IMR-90 (cell line): ENCODE measurements at regions not wholly inside any gene's neighbourhood (a gene's known extent, or its start where the extent isn't known, plus 50 kb on each side); places are given as distances from the start of the nearest gene placed in this dataset.

Source experiments
- ATAC-seq: fragments of 200-7000 bp; cut with Tn5 transposase; 2 replicates; pipeline ENCODE4 v1.9.1; 2020; ENCODE audit warnings: low read depth, mild to moderate bottlenecking, moderate library complexity
- BruUV-seq: library from RNA; stranded (reverse); fragments of 400-500 nt; replicated peaks from 2 replicates; lab custom pipeline; 2021; lab: Mats Ljungman, UMichigan
- CTCF ChIA-PET: fragments of 300-600 bp; formaldehyde crosslinking; extraction: SDS; loops from one replicate; lab custom pipeline; 2021; ENCODE audit warnings: antibody characterized with exemption; lab: Yijun Ruan, JAX
- POLR2A ChIA-PET: fragments of 300-600 bp; sonication (Branson Sonifier 250); formaldehyde crosslinking; loops from one replicate; lab custom pipeline; 2022; ENCODE audit warnings: antibody characterized with exemption; ENCODE audit not compliant: unreplicated experiment; lab: Charles Lee
- DNase-seq: peaks from one replicate; pipeline ENCODE4 v3.0.0; 2013
- H2AFZ ChIP-seq: replicated peaks from 2 replicates; pipeline ENCODE3; 2013; ENCODE audit warnings: low read length, mild to moderate bottlenecking; ENCODE audit not compliant: poor library complexity
- H2AK5ac ChIP-seq: 2 replicates; pipeline ENCODE4 v1.6.1; 2013; ENCODE audit warnings: low read depth, low read length, inconsistent platforms
- H2AK9ac ChIP-seq: replicated peaks from 2 replicates; pipeline ENCODE3; 2013; ENCODE audit warnings: mild to moderate bottlenecking, low read depth, low read length, moderate library complexity; ENCODE audit not compliant: poor library complexity
- H2BK120ac ChIP-seq: 2 replicates; pipeline ENCODE4 v1.6.1; 2013; ENCODE audit warnings: low read depth, low read length, inconsistent platforms
- H2BK15ac ChIP-seq: 3 replicates; pipeline ENCODE4 v1.6.1; 2013; ENCODE audit warnings: low read depth, low read length, inconsistent platforms
- H2BK20ac ChIP-seq: 2 replicates; pipeline ENCODE4 v1.6.1; 2013; ENCODE audit warnings: low read depth, mild to moderate bottlenecking, inconsistent platforms, low read length, moderate library complexity
- H2BK5ac ChIP-seq: 2 replicates; pipeline ENCODE4 v1.6.1; 2013; ENCODE audit warnings: mild to moderate bottlenecking, low read depth, low read length, inconsistent platforms; ENCODE audit not compliant: poor library complexity, severe bottlenecking
- H3K14ac ChIP-seq: replicated peaks from 2 replicates; pipeline ENCODE4 v1.6.1; 2013; ENCODE audit warnings: low read depth, low read length, inconsistent platforms
- H3K18ac ChIP-seq: 2 replicates; pipeline ENCODE4 v1.6.1; 2013; ENCODE audit warnings: low read depth, low read length, control low read depth
- H3K23ac ChIP-seq: 2 replicates; pipeline ENCODE4 v1.6.1; 2013; ENCODE audit warnings: low read depth, low read length, inconsistent platforms
- H3K27ac ChIP-seq: 2 replicates; pipeline ENCODE4 v1.5.1; 2013; ENCODE audit warnings: mild to moderate bottlenecking, control low read depth, low read length; ENCODE audit not compliant: insufficient read depth
- H3K27me3 ChIP-seq: 2 replicates; pipeline ENCODE4 v1.6.1; 2013; ENCODE audit warnings: low read length; ENCODE audit not compliant: control insufficient read depth, insufficient read depth
- H3K36me3 ChIP-seq: 2 replicates; pipeline ENCODE4 v1.6.1; 2013; ENCODE audit warnings: low read length, mixed read lengths; ENCODE audit not compliant: control insufficient read depth, insufficient read depth
- H3K4ac ChIP-seq: 2 replicates; pipeline ENCODE4 v1.6.1; 2013; ENCODE audit warnings: low read depth, low read length, inconsistent platforms
- H3K4me1 ChIP-seq: 2 replicates; pipeline ENCODE4 v1.6.1; 2013; ENCODE audit warnings: low read length, mixed read lengths; ENCODE audit not compliant: control insufficient read depth, insufficient read depth
- H3K4me2 ChIP-seq: 2 replicates; pipeline ENCODE4 v1.6.1; 2013; ENCODE audit warnings: low read depth, mild to moderate bottlenecking, control low read depth, low read length, moderate library complexity
- H3K4me3 ChIP-seq: 2 replicates; pipeline ENCODE4 v1.5.1; 2013; ENCODE audit warnings: low read depth, mild to moderate bottlenecking, control low read depth, low read length, moderate library complexity; ENCODE audit not compliant: insufficient read depth
- H3K56ac ChIP-seq: 2 replicates; pipeline ENCODE4 v1.6.1; 2013; ENCODE audit warnings: low read length, inconsistent platforms; ENCODE audit not compliant: insufficient read depth; ENCODE audit errors: extremely low read depth
- H3K79me1 ChIP-seq, 2 experiments: 2 replicates each; pipeline ENCODE4 v1.6.1; 2013; ENCODE audit warnings: low read length in 2 of 2, inconsistent platforms in 1 of 2, low read depth in 1 of 2
- H3K9ac ChIP-seq: 2 replicates; pipeline ENCODE4 v1.6.1; 2013; ENCODE audit warnings: low read depth, low read length, control low read depth
- H3K9me1 ChIP-seq: 2 replicates; pipeline ENCODE4 v1.6.1; 2013; ENCODE audit warnings: low read length, inconsistent platforms; ENCODE audit not compliant: insufficient read depth
- H3K9me3 ChIP-seq: 2 replicates; pipeline ENCODE4 v1.6.1; 2013; ENCODE audit warnings: low read length; ENCODE audit not compliant: control insufficient read depth, insufficient read depth
- H4K20me1 ChIP-seq: 2 replicates; pipeline ENCODE4 v1.6.1; 2013; ENCODE audit warnings: low read length, inconsistent platforms; ENCODE audit not compliant: insufficient read depth
- H4K5ac ChIP-seq: 2 replicates; pipeline ENCODE4 v1.6.1; 2013; ENCODE audit warnings: mild to moderate bottlenecking, low read depth, low read length, control low read depth
- H4K8ac ChIP-seq, 2 experiments: 2 replicates each; pipeline ENCODE4 v1.6.1; 2013; ENCODE audit warnings: low read depth in 2 of 2, low read length in 2 of 2, control low read depth in 1 of 2, inconsistent platforms in 1 of 2
- H4K91ac ChIP-seq: 2 replicates; pipeline ENCODE4 v1.6.1; 2013; ENCODE audit warnings: low read depth, low read length, inconsistent platforms; ENCODE audit not compliant: insufficient read depth
- BHLHE40 ChIP-seq: fragments of 150-350 bp; IDR thresholded peaks from 2 replicates; pipeline ENCODE4 v1.6.1; 2016; ENCODE audit warnings: mild to moderate bottlenecking, low read depth, low read length
- CHD1 ChIP-seq: IDR thresholded peaks from 2 replicates; pipeline ENCODE4 v1.6.1; 2012; ENCODE audit warnings: low read depth, low read length, improper control_type of control experiment
- CTCF ChIP-seq: conservative IDR thresholded peaks from 2 replicates; pipeline ENCODE4 v1.5.1; 2012; ENCODE audit warnings: mild to moderate bottlenecking, low read depth, low read length, improper control_type of control experiment
- ELK1 ChIP-seq: fragments of 150-350 bp; IDR thresholded peaks from 2 replicates; pipeline ENCODE4 v1.6.1; 2016; ENCODE audit warnings: low read depth, mild to moderate bottlenecking, low read length, moderate library complexity, borderline replicate concordance
- MAFK ChIP-seq: IDR thresholded peaks from 2 replicates; pipeline ENCODE4 v1.6.1; 2012; ENCODE audit warnings: low read depth, low read length, improper control_type of control experiment
- MAZ ChIP-seq: IDR thresholded peaks from 2 replicates; pipeline ENCODE4 v1.6.1; 2012; ENCODE audit warnings: low read depth, mild to moderate bottlenecking, low read length, improper control_type of control experiment, moderate library complexity, borderline replicate concordance
- MXI1 ChIP-seq: IDR thresholded peaks from 2 replicates; pipeline ENCODE4 v1.6.1; 2012; ENCODE audit warnings: low read depth, mild to moderate bottlenecking, low read length, moderate library complexity, borderline replicate concordance
- NFE2L2 ChIP-seq: fragments of 150-350 bp; IDR thresholded peaks from 2 replicates; pipeline ENCODE4 v1.6.1; 2016; ENCODE audit warnings: low read depth, mild to moderate bottlenecking, low read length
- POLR2A ChIP-seq: IDR thresholded peaks from 2 replicates; pipeline ENCODE4 v1.6.1; 2012; ENCODE audit warnings: mild to moderate bottlenecking, low read depth, low read length
- RAD21 ChIP-seq: IDR thresholded peaks from 2 replicates; pipeline ENCODE4 v1.6.1; 2012; ENCODE audit warnings: low read length, improper control_type of control experiment
- RCOR1 ChIP-seq: IDR thresholded peaks from 2 replicates; pipeline ENCODE4 v1.6.1; 2012; ENCODE audit warnings: mild to moderate bottlenecking, low read length, improper control_type of control experiment; ENCODE audit not compliant: insufficient replicate concordance
- RFX5 ChIP-seq: IDR thresholded peaks from 2 replicates; pipeline ENCODE4 v1.8.0; 2012; ENCODE audit warnings: low read depth, mild to moderate bottlenecking, low read length, moderate library complexity
- SMC3 ChIP-seq: fragments of 150-350 bp; IDR thresholded peaks from 2 replicates; pipeline ENCODE4 v1.6.1; 2016; ENCODE audit warnings: low read depth, mild to moderate bottlenecking, antibody characterized with exemption, low read length, moderate library complexity
- USF2 ChIP-seq: fragments of 150-350 bp; IDR thresholded peaks from 2 replicates; pipeline ENCODE4 v1.6.1; 2017; ENCODE audit warnings: mild to moderate bottlenecking, antibody characterized with exemption, low read length, low read depth
- WGBS, 2 experiments: methylation state at CpG; one replicate each; pipeline versions ENCODE4 v1.1.5 to v1.1.7; 2013; ENCODE audit warnings: missing lambda C conversion rate in 2 of 2; ENCODE audit not compliant: insufficient read length in 1 of 2; ENCODE audit errors: extremely low coverage in 2 of 2; 5-methylcytosine and 5-hydroxymethylcytosine counted together
- dilution Hi-C: fragments of 300-500 bp; cut with HindIII; formaldehyde crosslinking; loops from one replicate; pipeline ENCODE4 v1.14.3; 2018; ENCODE audit warnings: low sequenced_read_pairs; ENCODE audit not compliant: unreplicated experiment
- in situ Hi-C: fragments of 300-500 bp; cut with MboI; formaldehyde crosslinking; loops from 3 replicates; pipeline ENCODE4 v1.14.3; 2019; ENCODE audit warnings: low sequenced_read_pairs, inconsistent platforms, mixed read lengths
- intact Hi-C: fragments of 100-400 bp; cut with micrococcal nuclease; formaldehyde crosslinking; loops from 2 replicates; pipeline ENCODE4 v1.10.0; 2022

- Histone ChIP-seq H3K14ac (peak overlapping the region; percentile 96), H3K27me3 (no peaks in the 10 kb centered on the region), H3K4me1 (peaks cover 44% of the 10 kb centered on the region), H4K20me1 (no peaks in the 10 kb centered on the region), H4K5ac (peak overlapping the region; percentile 96), H2BK5ac (peak overlapping the region; percentile 98), H2BK15ac (peak overlapping the region; percentile 98), H3K9me3 (no peaks in the 10 kb centered on the region), H3K4me3 (no peak overlapping the region), H3K4ac (peak overlapping the region; percentile 98), H4K8ac (peak overlapping the region; percentile 93 to 97; a peak in 3 of 4 replicates), H2BK20ac (peak overlapping the region; percentile 95), H3K36me3 (no peaks in the 10 kb centered on the region), H3K56ac (peak overlapping the region; percentile 79), H2AK9ac (peak overlapping the region; percentile 86), H3K9ac (no peak overlapping the region), H2BK120ac (peak overlapping the region; percentile 98), H3K79me1 (peaks cover 3 to 33% of the 10 kb centered on the region in 2 experiments; a peak in 3 of 4 replicates), H3K27ac (peak overlapping the region; percentile 27; the same call in 1 of the 2 replicates), H3K18ac (peak overlapping the region; percentile 98), H3K9me1 (peaks cover 40% of the 10 kb centered on the region), H2AK5ac (peak overlapping the region; percentile 100), H2AFZ (peak overlapping the region; percentile 23), H3K23ac (peak overlapping the region; percentile 97), H3K4me2 (peak overlapping the region; percentile 11; the same call in 1 of the 2 replicates), H4K91ac (peak overlapping the region; percentile 99)
- CTCF ChIA-PET: interaction anchor here (0.5 to 1.7 kb wide), 3 partner anchors 16 to 60 kb away, joined by 3 to 4 read pairs (median 3); no protein-coding TSS in a partner anchor
- no peak for ATAC-seq
- WGBS, 2 experiments: 86% methylated on average over 4 of the region's 10 CpGs; no CpG with 5 or more reads in 1 of the 2 experiments
- in situ Hi-C loops (no loop called here), intact Hi-C loops (no loop called here), dilution Hi-C loops (no loop called here)
- POLR2A ChIA-PET: interaction anchor here (0.5 to 0.6 kb wide), 2 partner anchors 22 to 35 kb away, joined by 3 to 6 read pairs; no protein-coding TSS in a partner anchor
- no TSS peak for BruUV-seq
- DNase-seq: no peak
- TF ChIP-seq POLR2A (no peak), RCOR1 (no peak), MXI1 (no peak), CHD1 (no peak), MAZ (no peak), RAD21 (no peak), MAFK (no peak), ELK1 (no peak), CTCF (no peak), USF2 (no peak), RFX5 (no peak), NFE2L2 (no peak), BHLHE40 (no peak), SMC3 (no peak)
These were observed 176.4 kb upstream of the PITX1 start for GRCh38 chr5:135210286-135211055.
